ENCODE measurements at regions not wholly inside any gene's neighbourhood (a gene's known extent, or its start where the extent isn't known, plus 50 kb on each side); places are given as distances from the start of the nearest gene placed in this dataset.

GRCh38 chr12:20196767-20197166, 171.6 kb upstream of the PDE3A start:
- DNase-seq: no peak
- Histone ChIP-seq H3K27ac (no peak overlapping the region), H3K4me3 (no peak overlapping the region), H3K9me3 (no peaks in the 10 kb centered on the region), H3K36me3 (no peaks in the 10 kb centered on the region), H3K4me1 (no peaks in the 10 kb centered on the region), H3K27me3 (no peaks in the 10 kb centered on the region)
- TF ChIP-seq CTCF (IDR thresholded peaks at IDR 0.05) (no peak), POLR2A (IDR thresholded peaks at IDR 0.05) (no peak)

- Histone ChIP-seq H3K9me3 (no peaks in the 10 kb centered on the region), H3K27ac (no peak overlapping the region), H3K36me3 (no peaks in the 10 kb centered on the region), H3K4me1 (no peaks in the 10 kb centered on the region), H3K27me3 (no peaks in the 10 kb centered on the region), H3K4me3 (no peak overlapping the region)
- no peak for TF ChIP-seq POLR2A (IDR thresholded peaks at IDR 0.05)
- no peak for TF ChIP-seq CTCF (IDR thresholded peaks at IDR 0.05)
- DNase-seq: no peak
Measured at GRCh38 chr12:20197411-20197810, 170.9 kb upstream of the PDE3A start.

- H3K4me1 ChIP-seq: no peaks in the 10 kb centered on the region
- H3K4me3 ChIP-seq: no peak overlapping the region
- no peaks in the 10 kb centered on the region for H3K9me3 ChIP-seq
- TF ChIP-seq POLR2A (IDR thresholded peaks at IDR 0.05): no peak
- TF ChIP-seq CTCF (IDR thresholded peaks at IDR 0.05): no peak
- DNase-seq: no peak
- no peak overlapping the region for H3K27ac ChIP-seq
- H3K27me3 ChIP-seq: no peaks in the 10 kb centered on the region
- no peaks in the 10 kb centered on the region for H3K36me3 ChIP-seq
Measured at GRCh38 chr12:20199780-20200179, 168.6 kb upstream of the PDE3A start.

GRCh38 chr12:20201733-20202132, 166.6 kb upstream of the PDE3A start:
- Histone ChIP-seq H3K27me3 (no peaks in the 10 kb centered on the region), H3K4me3 (no peak overlapping the region), H3K36me3 (no peaks in the 10 kb centered on the region), H3K27ac (no peak overlapping the region), H3K4me1 (no peaks in the 10 kb centered on the region), H3K9me3 (no peaks in the 10 kb centered on the region)
- TF ChIP-seq CTCF (IDR thresholded peaks at IDR 0.05) (no peak), POLR2A (IDR thresholded peaks at IDR 0.05) (no peak)
- no peak for DNase-seq

- no peaks in the 10 kb centered on the region for H3K36me3 ChIP-seq
- no peak overlapping the region for H3K4me3 ChIP-seq
- no peak overlapping the region for H3K27ac ChIP-seq
- no peaks in the 10 kb centered on the region for H3K9me3 ChIP-seq
- H3K4me1 ChIP-seq: no peaks in the 10 kb centered on the region
- no peaks in the 10 kb centered on the region for H3K27me3 ChIP-seq
- DNase-seq: no peak
- TF ChIP-seq POLR2A (IDR thresholded peaks at IDR 0.05) (no peak), CTCF (IDR thresholded peaks at IDR 0.05) (no peak)
Measured at GRCh38 chr12:20205854-20206253, 162.5 kb upstream of the PDE3A start.

- H3K27ac ChIP-seq: no peak overlapping the region
- no peak for DNase-seq
- TF ChIP-seq CTCF (IDR thresholded peaks at IDR 0.05): no peak
- TF ChIP-seq POLR2A (IDR thresholded peaks at IDR 0.05): no peak
Measured at GRCh38 chr12:20206410-20206809, 161.9 kb upstream of the PDE3A start.

More at GRCh38 chr12:20206410-20206809, 161.9 kb upstream of the PDE3A start:
- no peaks in the 10 kb centered on the region for H3K9me3 ChIP-seq
- H3K27me3 ChIP-seq: no peaks in the 10 kb centered on the region
- peaks cover 0 to 5% (median 0%) of the 10 kb centered on the region in 4 donors for H3K4me1 ChIP-seq
- no peak overlapping the region for H3K4me3 ChIP-seq
- H3K36me3 ChIP-seq: no peaks in the 10 kb centered on the region

Measured in Peyer's patch (tissue), 4 donors.